Stomach (tissue), 4 donors: ENCODE measurements at regions not wholly inside any gene's neighbourhood (a gene's known extent, or its start where the extent isn't known, plus 50 kb on each side); places are given as distances from the start of the nearest gene placed in this dataset.

Experiments
- POLR2A ChIP-seq, 4 donors: fragments of 450-650 bp; IDR thresholded peaks; one replicate each; pipeline ENCODE4 v1.6.1; 2016; ENCODE audit warnings: antibody characterized with exemption in 4 of 4, control low read depth in 2 of 4, mild to moderate bottlenecking in 1 of 4, moderate library complexity in 1 of 4
- TF ChIP-seq, protein P1 (sequence below), 7 experiments: fragments of 450-650 bp in 4 of 7; fragments of 200-600 bp in 3 of 7; sonication (generic) in 3 of 7; IDR thresholded peaks; one replicate each; pipeline ENCODE4 v1.5.1; 2016 to 2019; ENCODE audit warnings: antibody characterized with exemption in 7 of 7, control low read depth in 2 of 7, mild to moderate bottlenecking in 1 of 7

DNA sequence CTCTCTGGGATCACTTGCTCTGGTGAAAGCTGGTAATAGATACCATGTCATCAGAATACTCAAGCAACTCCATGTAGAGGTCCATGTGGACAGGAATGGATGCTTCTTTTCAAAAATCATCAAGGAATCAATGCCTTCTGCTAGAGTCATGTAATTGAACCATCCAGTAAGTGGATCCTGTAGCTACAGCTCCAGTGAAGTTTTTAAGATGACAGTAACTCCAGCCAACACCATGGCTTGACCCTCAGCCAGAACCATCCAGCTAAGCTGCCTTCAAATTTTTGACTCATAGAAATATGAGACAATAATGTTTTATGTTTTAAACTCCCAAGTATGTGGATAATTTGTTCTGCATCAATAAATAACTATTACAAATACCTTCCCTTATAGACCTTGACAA is 923.7 kb downstream of the EPHA3 start:
- TF ChIP-seq POLR2A (IDR thresholded peaks at IDR 0.05), result no peak
- TF ChIP-seq, protein P1, sequence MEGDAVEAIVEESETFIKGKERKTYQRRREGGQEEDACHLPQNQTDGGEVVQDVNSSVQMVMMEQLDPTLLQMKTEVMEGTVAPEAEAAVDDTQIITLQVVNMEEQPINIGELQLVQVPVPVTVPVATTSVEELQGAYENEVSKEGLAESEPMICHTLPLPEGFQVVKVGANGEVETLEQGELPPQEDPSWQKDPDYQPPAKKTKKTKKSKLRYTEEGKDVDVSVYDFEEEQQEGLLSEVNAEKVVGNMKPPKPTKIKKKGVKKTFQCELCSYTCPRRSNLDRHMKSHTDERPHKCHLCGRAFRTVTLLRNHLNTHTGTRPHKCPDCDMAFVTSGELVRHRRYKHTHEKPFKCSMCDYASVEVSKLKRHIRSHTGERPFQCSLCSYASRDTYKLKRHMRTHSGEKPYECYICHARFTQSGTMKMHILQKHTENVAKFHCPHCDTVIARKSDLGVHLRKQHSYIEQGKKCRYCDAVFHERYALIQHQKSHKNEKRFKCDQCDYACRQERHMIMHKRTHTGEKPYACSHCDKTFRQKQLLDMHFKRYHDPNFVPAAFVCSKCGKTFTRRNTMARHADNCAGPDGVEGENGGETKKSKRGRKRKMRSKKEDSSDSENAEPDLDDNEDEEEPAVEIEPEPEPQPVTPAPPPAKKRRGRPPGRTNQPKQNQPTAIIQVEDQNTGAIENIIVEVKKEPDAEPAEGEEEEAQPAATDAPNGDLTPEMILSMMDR (IDR thresholded peaks at IDR 0.05), result no peak
